ENCODE measurements at regions not wholly inside any gene's neighbourhood (a gene's known extent, or its start where the extent isn't known, plus 50 kb on each side); places are given as distances from the start of the nearest gene placed in this dataset.
"Not testable (repeated sequence)": the region's sequence is repeated elsewhere in the genome, so short reads cannot be mapped to it uniquely, and the experiment has no call there.

DNA sequence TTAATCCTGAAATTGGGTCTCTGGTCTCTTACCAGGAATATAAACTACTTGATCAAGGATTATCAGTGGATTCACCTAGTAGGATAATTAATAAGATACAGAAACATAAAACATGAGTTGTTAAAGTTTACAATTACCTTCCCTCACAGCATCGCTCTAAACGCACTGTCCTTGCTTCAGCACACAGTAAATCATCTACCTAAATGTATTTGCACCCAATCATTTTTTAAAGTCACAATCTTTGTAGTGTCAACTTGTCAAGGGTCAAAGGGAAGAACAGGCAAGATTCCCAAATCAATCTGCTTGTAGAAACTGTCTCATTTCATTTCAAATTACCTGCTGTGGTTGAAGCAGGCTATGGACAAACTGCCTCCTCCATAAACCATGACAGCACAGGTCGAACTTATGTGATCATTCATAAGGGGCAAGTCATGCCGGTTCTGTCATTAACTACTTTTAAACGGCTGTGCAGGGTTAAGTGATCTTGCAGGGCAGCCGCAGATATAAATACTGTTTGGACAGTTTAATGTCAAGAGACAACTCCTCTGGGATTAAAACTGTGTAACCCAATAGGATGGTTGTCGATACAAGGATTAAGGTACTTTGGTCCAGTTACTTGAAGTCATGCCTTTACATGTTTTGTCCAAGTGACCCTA lies 93.6 kb downstream of the ZNF281 start:
- no peak for DNase-seq

DNA sequence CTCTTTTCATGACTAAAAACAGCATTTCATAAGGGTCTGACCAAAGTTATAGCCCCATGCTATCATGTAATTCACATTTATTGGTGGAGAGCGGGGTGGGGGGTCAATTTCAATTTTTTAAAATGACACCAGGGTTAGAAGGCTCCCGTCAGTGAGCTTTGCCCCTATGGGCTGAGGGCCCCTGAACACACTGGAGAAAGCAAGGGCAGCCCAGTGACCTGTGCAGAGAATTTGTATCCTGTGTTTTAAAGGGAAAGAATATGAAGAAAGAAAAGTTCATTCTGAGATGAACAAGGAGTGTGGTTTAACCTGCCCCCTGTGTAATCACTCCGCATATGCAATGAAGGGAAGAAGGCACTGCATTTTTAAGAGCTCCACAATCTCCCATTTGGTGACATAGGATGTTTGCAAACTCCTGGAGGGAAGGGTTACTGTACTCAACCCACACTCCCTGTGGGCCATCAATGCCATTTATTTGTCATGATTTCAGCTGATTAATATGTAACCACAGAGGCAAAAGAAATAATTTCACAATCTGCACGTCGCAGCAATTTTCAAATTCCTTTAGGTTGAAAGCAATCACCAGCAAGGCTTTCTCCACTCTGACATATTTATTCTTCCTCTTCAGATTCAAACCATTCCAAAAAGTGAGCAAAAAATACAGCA lies 95.6 kb downstream of the ZNF281 start:
- DNase-seq = no peak

DNA sequence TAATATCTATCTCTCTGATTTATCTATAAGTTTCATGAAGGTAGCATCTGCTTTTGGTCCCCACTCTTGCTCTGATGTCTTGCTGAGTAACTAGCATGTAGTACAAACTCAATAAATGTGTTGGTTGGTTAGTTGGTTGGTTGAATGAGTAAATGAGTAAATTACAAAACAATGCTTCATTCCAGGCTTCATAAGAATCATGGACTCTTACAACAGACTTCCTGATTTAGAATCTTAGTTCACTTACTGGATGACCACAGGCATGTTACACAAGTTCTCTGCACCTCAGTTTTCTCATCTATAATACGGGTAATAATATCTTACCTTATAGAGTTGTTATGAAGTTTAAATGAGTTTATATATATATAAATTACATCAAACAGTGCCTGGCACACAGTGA lies 98.6 kb downstream of the ZNF281 start:
- DNase-seq = no peak

DNA sequence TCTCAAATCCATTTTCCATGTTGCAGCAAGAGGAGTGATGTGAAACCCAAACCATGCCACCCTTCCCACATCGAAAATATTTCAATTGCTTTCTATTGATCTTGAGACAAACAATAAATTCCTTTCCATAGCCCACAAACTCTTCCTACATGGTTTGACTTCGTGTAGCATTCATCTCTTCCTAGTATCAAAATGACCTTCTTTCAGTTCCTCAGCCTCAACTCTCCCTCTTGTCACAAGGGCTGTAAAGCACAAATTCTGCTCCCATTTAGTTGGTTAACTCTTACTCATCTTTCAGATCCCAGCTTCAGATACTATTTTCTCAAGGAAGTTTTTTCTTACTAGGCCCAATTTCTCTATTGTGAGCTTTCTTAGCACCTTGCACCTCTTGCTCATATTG lies 99.0 kb downstream of the ZNF281 start:
- DNase-seq = no peak

DNA sequence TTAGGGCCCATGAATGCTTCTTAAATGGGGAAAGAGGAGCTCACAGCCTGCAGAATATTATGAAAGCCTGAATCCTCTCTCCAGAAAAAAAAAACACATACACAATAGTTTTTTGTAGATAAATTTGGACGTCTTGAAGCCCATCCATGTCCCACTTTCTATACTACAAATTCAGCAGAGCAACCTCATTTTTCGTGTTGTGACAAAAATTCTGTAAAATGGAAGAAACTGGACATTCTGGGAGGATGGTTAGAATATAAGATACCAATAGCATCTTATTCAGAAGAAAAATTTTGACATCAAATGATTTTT lies 102.1 kb downstream of the ZNF281 start:
- no peak for DNase-seq

DNA sequence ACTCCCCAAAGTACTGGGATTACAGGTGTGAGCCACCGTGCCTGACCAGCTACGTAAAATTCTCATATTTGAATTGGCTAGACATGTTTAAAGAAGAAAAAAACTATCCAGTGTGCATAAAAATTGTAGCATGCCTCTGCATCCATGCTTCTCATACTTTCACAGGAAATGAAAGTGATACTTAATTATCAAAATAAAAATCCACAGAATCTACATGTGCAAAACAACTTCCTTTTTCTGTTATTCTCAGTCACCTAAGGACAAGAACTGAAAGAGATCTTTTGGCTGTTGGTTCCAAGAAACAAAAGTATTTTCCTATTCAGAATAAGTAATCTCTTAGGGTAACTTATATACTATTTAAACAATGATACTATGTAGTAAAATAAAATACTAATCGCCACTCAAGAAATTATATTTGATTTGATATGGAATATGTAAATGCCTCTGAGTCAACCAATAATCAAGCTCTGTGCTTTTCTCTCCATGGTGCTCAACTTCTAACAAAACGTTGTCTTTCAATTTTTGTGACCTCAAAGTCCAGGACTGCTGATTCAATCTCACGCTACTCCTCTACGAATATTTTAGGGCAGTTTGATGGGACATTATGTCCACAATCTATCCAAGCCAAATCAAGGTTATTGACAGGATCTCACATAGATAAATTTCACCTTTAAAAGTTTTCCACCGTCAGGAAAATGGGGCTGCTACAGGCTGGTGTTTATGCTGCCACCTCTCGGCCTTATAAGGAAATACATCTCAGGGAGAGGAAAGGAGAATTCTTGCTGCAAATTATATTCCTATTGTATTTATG lies 102.7 kb downstream of the ZNF281 start:
- DNase-seq = no peak

DNA sequence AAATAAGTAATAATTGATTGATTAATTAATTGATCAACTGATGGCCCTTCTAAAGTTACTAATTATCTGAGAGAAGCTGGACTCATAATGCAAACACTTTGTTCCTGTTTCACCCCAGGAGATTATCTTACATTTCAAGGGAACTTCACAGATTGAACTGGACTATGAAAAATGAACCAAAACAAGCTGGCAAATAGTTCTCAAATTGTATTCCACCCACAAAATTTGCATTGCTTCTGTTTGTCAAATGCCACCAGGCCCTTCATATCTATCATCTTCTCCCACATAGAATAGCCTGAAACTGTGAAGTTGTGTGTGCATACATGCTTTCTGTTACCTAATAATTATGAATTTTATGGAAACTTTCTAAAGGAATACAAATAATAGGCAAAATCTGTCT lies 104.0 kb downstream of the ZNF281 start:
- DNase-seq = no peak

DNA sequence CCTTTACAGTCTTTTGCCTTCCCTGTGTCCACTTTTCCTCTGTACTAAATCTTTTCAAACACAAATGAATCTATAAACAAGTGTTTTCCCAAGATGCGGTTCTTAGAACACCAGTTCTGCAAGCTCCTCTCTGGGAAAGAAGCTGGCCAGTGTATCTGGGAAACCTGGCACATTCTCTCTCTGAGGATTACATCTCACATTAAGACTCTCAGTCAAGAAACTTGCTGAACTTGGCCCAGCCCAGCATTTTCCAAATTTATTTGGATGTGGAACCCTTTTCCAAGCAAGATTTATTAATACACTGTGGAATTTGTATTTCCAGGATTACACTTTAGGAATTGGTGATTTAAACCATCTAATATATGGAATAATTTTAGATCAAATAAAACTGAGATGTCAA lies 105.7 kb downstream of the ZNF281 start:
- no peak for DNase-seq

DNA sequence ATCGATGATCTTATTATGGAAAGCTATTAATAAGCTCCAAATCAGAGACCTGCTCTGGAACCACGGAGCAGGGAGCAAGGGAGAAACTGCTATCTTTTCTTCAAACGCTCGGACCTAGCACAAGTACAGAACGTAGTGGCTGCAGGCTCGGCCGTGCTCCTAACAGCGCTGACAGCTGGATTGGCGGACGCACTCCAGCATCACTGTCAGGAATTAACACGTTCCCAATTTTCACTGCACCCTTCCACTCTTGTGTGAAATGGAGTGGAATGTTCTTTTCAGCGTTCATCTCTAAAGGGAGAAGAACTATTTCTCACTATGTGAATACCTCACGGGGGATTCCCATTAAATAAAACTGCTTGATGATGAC lies 106.9 kb downstream of the ZNF281 start:
- no peak for DNase-seq

DNA sequence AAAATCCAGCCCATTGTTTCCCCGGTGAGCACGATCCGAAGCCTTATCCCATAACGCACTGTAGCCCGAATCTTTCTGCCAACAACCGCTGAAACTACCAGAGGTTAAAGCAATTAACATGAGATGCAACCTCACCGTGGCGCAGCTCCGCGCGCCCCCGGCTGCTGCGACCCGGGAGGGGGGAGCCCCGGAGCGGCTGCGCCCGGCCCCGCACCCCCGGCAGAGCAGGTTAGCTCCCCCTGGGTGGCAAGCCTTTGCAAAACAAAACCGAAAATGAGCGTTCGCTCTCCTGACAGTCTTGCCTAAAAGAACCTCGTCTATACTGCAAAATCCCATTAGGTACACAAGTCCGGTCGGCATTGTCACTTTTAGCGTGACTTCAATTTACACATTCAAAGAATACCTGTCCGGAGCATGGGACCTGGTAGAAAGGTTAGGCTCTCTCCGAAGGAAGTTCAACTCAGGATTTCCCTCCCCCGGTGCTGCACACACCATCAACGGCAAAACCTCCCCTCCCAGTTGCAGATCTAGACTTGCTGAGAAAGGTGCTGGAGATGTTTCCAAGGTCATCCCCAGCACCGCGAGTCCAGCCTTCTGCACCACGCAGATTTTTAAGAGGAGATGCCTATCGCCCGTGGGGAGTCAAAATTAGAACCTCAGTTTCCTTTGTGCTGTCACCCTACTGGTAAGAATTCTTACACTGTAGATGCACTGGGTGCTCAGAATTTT lies 107.5 kb downstream of the ZNF281 start:
- peak; percentile 47 for DNase-seq

DNA sequence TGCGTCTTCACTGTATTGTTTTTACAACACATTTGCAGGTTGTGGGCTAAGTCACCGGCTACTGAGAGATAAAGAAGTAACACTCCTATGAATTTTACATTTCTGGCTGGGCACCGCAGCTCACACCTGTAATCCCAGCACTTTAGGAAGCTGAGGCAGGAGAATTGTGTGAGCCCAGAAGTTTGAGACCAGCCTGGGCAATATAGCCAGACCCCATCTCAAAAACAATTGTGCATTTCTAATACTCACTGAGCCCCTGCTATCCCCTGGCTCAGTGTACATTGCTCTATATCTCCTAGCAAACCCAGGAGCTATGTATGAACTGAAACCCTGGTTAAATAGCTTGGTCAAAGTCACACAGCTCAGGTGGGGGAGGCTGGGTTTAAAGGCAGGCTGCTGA lies 108.7 kb downstream of the ZNF281 start:
- DNase-seq = no peak

DNA sequence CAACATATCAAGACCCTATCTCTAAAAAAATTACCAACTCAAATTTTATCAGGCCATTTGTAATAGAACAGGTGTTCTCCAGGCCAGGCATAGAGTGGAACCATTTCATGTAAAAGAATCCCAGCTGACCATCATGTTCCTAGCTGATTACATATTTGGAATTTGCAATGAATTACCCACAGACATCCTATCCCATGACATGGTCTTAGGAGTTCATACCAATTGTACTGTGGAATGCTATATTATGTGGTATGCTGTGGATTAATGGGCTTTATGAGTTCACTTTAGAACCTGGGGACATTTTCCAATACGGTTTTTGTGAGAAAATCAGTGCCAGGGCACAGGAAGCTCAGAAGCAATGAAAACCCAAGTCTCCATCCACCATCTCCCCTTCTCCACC lies 110.3 kb downstream of the ZNF281 start:
- no peak for DNase-seq

DNA sequence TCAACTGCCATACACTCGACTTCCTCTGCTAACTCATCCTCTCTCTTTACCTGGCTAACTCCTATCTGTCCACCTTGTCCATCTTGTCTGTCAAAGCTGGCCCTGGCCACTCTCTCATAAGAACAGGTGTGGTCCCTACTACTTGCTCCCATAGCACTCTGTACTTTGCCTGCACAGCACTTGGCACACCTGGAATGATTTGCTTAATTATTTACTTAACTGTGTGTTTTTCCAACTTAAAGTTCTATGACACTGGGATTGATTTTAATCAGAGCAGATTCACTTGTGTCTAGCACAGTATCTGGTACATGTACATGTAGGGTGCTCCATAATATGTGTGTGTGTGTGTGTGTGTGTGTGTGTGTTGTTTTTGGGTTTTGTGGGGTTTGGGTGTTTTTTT lies 111.6 kb downstream of the ZNF281 start:
- no peak for DNase-seq

DNA sequence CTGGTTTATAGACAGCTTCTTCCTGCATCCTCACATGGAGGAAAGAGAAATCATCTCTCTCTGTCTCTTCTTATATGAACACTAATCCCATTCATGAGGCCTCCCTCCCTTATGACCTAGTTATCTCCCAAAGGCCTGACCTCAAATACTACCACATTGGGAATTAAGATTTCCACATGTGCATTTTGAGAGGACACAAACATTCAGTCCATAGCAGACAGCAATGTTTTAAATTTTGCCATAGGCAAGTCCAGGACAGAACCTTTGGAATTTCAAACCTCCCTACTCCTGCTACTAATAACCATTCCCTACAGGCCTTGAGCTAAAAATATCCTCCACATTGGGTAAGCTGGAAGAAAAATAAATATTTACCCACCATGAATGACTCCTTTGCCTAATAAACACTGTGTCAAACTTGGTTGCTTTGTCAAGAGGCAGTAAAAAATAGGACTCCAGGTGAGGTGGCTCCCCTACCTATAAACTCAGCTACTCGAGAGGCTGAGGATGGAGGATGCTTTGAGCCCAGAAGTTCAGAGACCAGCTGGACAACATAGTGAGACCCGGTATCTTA lies 113.7 kb downstream of the ZNF281 start:
- no peak for DNase-seq

DNA sequence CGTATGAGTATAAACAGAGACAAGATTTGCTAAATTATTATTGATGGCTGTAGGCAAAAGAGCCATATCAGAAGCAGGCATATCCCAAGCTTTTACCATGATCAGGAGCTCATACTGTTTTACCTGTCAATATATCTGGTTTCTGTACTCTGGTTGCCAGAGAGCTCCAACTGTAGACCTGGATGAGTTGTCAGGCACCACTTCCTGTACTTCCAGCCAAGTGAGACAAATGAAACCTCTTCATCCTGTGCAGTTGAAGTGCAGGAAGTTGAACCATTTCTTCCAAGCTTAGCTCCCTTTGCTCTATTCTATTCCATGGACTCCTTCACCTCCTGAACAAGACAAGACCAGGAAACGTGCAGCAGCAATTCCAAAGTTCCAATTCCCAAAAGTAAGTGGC lies 115.6 kb downstream of the ZNF281 start:
- DNase-seq = no peak

DNA sequence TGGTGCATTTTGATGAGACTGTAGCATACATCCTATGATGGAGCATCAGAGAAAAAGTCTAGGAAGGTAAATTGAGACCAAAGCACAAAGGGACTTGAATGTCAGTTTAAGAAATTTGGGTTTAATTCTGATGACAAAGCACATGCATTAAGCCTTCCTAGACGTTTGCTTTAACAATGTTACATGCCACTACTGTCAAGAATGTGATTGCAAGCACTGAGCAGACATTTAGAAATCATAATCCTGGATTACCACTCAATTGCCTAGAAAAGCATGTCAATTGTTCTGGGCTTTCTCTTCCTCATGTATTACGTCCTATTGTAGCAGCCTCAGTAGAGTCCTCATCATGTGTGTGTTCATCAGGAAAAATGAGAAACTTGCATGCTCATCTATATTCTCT lies 117.1 kb downstream of the ZNF281 start:
- DNase-seq = no peak

DNA sequence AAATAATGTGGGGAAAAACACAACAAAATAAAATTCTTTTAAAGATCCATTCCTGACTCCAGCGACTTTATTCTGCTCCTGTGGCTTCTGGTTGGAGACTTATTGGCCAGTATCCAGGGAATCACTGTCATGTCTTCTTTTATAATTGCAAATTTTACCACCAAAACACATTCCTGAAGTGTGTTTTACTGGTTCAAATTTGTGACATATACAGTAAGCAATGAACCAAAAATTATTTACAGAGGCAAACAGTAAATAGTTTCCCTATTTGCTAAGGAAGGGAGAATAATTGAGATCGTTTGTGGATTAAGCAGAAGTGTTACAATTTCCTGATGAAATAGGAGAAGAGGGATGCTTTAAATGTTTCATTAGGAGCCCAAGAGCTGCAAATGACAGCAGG lies 118.7 kb downstream of the ZNF281 start:
- no peak for DNase-seq

DNA sequence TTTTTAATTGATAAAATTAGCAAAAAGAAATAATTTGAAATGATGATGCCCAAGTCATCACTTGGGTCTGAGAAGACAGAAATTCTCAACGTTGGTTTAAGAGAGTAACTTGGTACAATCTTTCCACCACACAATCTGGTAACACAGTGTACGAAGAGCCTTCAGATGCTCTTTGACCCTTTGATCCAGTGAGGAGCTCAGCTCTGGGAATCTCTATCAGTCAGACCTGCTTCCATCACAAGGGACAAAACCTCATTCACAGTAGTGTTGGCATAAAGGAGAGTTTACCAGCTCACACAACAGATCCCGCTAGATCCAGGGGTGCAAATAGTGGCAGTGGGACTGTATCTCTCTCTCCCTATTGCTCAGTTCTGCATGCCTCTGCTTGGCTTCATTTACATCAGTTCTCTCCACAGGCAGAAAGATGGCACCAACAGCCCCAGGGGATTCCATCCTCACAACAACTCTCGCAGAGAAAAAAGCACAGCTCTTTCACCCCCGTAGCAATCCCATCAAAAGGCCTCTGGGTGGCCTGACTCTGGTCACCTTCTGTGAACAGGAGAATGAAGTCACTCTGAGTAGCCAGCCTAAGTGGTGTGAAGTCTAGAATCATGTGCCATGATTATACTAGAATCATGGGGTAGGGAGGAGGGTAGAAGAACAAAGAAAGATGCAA lies 119.7 kb downstream of the ZNF281 start:
- no peak for DNase-seq

DNA sequence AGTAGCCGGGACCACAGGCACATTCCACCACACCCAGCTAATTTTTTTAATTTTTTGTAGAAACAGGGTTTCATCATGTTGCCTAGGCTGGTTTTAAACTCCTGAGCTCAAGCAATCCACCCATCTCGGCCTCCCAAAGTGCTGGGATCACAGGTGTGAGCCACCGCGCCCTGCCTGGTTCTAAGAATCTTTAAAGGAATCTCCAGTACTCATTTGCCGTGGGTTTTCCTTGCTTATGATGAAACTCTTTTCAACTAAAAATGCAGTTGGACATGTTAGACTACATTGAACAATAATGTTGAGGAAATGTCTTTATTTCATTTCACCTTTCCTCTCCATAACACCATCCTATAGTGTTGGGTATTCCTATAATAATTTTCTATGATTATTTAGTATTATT lies 121.6 kb downstream of the ZNF281 start:
- no peak for DNase-seq

DNA sequence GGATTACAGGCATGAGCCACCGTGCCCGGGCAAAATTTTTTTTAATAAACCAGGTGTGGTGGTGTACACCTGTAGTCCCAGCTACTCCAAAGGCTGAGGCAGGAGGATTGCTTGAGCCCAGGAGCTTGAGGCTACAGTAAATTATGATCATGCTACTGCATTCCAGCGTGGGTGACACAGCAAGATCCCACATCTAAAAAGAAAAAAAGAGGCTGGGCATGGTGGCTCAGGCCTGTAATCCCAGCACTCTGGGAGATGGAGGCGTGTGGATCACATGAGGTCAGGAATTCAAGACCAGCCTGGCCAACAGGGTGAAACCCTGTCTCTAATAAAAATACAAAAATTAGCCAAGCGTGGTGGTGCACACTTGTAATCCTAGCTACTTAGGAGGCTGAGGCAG lies 125.6 kb downstream of the ZNF281 start:
- DNase-seq = not testable (repeated sequence)

DNA sequence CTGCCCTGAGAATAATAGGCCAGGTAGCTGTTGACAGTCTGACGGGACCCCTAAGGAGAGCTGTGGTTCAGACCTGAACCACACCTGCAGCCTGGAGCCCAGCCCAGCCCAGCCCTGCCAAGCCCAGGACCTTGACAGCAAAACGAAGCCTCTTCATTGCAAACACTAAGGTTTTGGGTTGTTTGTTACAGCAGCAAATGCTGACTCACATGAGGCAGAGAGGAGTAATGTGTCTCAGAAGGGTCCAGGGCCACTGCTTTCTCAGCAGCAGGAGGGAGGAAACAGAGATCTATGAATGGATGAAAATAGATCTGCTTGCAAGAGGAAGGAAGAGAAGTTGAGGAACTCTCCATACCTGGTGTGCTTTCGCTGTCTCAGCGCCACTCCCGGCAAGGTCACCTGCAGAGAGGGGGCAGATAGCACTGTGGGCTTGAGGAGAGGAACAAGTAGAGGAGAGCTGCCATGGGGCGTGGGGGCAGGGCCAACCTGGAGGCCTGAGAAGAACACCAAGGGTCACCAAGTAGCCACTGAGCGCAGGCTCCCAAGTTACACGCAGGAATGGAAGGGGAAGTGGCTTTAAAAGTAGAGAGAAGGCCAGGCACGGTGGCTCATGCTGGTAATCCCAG lies 127.2 kb downstream of the ZNF281 start:
- no peak for DNase-seq

DNA sequence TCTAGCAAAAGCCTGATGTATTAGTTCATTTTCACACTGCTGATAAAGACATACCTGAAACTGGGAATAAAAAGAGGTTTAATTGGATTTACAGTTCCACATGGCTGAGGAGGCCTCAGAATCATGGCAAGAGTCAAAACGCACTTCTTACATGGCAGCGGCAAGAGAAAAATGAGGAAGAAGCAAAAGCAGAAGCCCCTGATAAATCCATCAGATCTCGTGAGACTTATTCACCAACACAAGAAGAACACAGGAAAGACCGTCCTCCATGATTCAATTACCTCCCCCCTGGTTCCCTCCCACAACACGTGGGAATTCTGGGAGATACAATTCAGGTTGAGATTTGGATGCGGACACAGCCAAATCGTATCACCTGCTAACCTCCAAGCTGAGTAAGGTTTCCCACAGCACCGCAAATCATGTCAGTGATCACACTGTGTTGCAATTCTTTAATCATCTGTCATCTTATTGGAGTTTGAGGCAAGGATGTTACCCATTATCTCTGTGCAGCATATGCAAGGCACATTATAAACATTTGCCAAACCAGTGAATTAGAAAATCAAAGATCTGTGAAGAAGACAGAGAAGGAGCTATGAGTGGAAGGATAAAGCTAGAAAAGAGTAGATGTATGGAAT lies 128.5 kb downstream of the ZNF281 start:
- DNase-seq = no peak

Measured in GDM1 (cell line).